HG03159 (cell line): ENCODE measurements at regions not wholly inside any gene's neighbourhood (a gene's known extent, or its start where the extent isn't known, plus 50 kb on each side); places are given as distances from the start of the nearest gene placed in this dataset.

Experiments
- ATAC-seq: cut with Tn5 transposase; IDR thresholded peaks from one replicate; pipeline ENCODE4 v1.9.1; 2021; ENCODE audit warnings: mild to moderate bottlenecking, moderate library complexity; ENCODE audit not compliant: unreplicated experiment

DNA sequence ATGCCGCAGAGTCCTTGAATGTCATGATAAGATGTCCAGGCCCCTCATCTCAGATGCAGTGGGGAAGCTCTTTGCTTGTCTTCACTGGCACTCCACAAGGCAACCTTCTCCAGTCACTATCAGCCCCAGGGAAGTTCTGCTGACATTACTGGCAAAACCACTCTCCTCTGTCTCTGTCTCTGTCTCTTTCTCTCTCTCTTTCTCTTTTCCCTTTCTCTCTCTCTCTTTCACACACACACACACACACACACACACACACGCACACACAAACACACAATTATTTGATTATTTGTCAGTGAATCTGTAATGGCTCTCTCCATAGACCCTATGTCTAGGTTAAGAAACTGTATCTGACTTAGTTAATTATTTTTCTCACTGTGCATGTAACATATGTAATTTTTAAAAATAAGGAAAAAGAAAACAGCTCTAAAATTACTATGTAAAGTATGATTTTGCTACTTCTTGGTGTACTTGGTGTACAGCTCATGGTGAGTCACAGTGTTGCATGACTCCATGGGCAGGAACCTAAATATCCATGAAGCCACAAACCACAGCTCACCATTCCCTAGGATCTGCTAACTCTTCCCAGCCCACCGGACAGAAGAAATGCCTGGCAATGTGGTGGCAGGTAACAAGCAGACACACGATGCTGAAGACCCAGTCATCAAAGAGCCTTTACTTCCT lies 594.9 kb upstream of the ID2 start:
- no peak for ATAC-seq

GRCh38 chr2:8087480-8087840 lies 594.4 kb upstream of the ID2 start:
- ATAC-seq, result no peak

DNA sequence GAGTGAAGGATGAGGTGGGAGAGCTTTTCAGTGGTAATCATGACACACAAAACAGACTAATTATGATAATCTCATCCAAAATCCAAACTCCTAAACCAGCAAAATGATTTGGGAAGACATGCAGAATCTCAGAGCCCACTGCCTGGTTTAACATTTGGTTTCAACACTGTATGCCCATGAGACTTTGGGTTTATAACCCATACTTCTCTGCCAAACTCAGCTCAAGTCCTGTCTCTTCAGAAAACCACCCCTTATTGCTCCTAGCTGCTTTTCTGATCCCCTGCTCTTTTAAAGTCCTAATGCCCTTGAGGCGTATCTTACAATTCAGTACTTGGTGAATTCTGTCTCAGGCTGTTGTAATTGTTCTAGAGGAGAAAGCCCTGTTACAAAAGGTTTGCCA lies 593.0 kb upstream of the ID2 start:
- ATAC-seq, result no peak

DNA sequence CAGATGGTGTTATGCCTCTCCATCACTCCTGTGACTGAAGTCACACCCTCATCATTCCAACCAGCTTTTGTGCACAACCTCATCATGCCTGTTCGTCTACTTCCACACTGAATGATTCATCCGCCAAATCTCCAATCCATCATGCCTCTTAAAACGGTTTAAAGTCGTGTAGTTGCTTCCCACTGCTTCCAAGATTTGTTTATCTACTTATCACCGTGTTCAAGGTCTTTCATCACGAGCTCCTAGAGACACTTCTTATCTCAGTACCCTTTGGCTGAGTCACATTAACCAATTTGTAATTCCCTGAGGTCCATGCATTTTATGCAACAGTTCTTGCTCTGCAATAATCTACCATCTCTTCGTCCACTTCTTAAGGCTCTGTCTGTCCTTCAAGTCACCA lies 592.3 kb upstream of the ID2 start:
- ATAC-seq, result no peak

GRCh38 chr2:8090748-8091700 lies 590.8 kb upstream of the ID2 start:
- ATAC-seq, result peak; percentile 88

GRCh38 chr2:8094526-8094925 lies 587.3 kb upstream of the ID2 start:
- no peak for ATAC-seq

- no peak for ATAC-seq
Observed at GRCh38 chr2:8095978-8096377, 585.9 kb upstream of the ID2 start.

DNA sequence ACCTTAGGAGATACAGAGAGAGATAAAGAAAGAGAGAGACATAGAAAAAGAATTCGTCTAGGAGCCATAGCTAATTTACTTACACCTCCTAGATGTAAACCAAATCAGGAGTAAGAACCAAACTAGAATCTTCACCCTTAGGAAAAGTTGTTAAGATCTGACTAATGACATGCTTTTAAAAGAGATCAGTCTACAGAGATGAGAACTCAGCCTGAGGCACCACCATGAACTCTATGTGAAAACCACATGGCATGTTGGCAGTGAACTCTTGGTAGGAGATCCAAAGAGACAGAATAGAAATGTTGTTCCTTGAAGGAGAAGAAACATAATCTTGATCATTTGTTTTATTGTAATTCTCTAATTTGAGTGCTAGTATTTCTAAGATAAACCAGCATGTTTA lies 585.4 kb upstream of the ID2 start:
- ATAC-seq, result no peak

- no peak for ATAC-seq
Observed at GRCh38 chr2:8098476-8099266, 583.2 kb upstream of the ID2 start.

- no peak for ATAC-seq
Observed at GRCh38 chr2:8099267-8099582, 582.6 kb upstream of the ID2 start.

- ATAC-seq, result no peak
Observed at GRCh38 chr2:8101614-8102277, 580.1 kb upstream of the ID2 start.

- no peak for ATAC-seq
Observed at GRCh38 chr2:8102470-8102869, 579.4 kb upstream of the ID2 start.

- no peak for ATAC-seq
Observed at GRCh38 chr2:8103085-8103708, 578.7 kb upstream of the ID2 start.

GRCh38 chr2:8107150-8107549 lies 574.7 kb upstream of the ID2 start:
- no peak for ATAC-seq

DNA sequence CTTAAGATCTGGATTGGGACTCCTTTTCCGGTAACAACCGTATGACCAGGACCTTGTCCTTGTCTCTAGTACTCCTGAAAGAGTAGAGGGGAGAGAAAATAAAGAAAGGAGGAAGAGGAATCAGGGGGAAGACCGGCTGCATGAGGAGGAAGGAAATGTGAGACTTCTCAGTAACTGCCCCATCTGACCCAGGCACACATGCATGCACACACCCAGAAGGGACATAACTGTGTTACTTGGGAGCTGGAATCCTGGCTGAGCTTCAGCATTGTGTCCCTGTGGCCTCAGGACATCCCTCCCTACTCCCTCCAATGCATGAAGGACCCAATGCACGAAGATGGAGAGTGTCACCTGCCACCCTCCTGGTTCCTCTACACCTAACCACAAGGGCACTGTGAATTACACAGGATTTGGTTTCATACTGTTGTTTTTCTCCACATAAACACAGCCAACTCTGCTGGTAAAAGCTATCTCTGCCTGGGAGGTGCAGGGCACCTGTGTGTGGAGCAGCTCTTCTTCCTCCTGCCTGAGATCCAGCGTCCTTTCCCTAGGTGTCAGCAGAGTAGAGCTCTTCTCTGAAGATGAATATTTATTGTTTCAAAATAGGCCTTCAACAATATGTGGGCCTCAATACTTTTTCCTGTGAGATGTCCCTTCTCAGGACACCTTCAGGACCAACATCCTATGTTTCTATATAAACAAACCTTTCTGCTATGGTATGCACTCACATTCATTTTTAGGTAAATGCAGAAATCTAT lies 574.1 kb upstream of the ID2 start:
- no peak for ATAC-seq

DNA sequence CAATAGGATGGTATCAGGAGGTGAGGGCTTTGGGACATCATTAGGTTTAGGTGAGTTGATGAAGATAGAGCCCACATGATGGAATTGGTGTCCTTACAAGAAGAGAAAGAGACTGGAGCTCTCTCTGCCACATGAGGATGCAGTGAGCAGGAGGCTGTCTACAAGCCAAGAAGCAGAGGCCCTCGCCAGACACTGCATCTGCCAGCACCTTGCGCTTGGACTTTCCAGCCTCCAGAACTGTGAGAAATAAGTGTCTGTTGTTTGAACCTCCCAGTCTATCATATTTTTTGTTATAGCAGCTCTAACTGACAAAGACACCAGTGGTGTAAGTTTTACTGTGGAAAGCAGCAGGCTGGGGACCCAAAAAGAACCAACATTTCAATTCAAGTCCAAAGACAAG lies 571.1 kb upstream of the ID2 start:
- ATAC-seq, result no peak

DNA sequence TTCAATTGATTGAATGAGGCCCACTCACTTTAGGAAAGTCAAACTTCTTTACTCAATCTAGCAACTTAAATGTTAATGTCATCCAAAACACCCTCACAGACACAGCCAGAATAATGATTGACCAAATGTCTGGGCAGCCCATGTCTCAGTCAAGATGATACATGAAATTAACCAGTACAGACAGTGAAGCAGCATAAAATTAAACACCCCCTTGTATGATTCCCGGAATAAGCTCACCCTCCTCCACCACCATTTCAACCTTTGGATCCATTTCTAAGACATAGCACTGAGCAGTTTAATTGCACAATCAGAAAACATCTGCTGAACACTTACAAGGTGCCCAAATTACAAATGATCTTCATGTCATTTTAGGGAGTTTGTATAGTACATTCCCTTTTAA lies 570.7 kb upstream of the ID2 start:
- no peak for ATAC-seq

DNA sequence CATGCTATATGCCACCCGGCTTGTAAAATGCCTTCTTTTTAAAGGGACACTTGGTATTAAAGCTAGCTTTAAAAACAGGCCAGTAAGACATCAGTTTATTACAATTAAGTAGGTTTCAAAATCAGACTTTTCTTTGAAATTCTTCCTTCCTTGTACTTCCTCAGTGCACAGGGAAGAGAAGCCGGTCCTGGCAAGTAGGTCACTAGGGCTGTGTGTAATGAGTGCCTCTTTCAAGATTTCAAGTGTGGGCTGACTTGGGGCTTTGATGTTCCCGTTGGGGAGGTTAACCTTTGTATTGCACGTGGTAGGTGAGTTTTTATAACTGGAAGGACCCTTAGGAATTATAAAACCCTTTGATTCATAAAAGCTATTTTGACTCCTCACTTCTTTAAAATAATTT lies 566.4 kb upstream of the ID2 start:
- no peak for ATAC-seq

- no peak for ATAC-seq
Observed at GRCh38 chr2:8115966-8116365, 565.9 kb upstream of the ID2 start.

DNA sequence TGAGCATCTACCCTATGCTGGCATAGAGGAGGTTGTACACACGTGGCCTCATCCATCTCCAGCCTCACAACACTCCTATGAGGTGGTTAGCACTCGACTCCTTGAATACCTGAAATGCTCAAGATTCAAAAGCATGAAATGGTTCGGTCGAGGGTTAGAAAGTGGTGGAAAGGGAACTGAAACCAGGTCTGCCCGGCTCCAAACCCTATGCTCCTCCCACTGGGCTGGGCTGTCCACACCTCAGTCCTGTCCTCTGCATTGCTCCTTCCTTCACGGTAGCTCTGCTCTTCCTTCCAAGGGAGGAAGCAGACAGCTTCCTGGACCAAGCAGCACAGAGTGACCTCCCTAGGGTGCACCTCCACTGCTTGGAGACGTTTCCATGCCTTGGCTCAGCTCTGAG lies 565.2 kb upstream of the ID2 start:
- ATAC-seq, result peak; percentile 99
